CD14-positive monocyte (primary cell): ENCODE measurements at regions not wholly inside any gene's neighbourhood (a gene's known extent, or its start where the extent isn't known, plus 50 kb on each side); places are given as distances from the start of the nearest gene placed in this dataset.

ENCODE experiments used
- DNase-seq, 3 donors: peaks; one replicate each; pipeline ENCODE4 v3.0.0-alpha.2; 2011 to 2022
- H2AFZ ChIP-seq: 2 replicates; pipeline ENCODE4 v1.6.0; 2012; ENCODE audit warnings: mild to moderate bottlenecking, low read depth, low read length, inconsistent platforms; ENCODE audit not compliant: insufficient read depth, poor library complexity, severe bottlenecking
- H3K27ac ChIP-seq, 2 donors: 1 replicate in 1 of 2; 2 replicates in 1 of 2; pipeline ENCODE4 v1.5.1; 2012 to 2013; ENCODE audit warnings: low read length in 2 of 2, control low read depth in 1 of 2, inconsistent platforms in 1 of 2, low read depth in 1 of 2, mild to moderate bottlenecking in 1 of 2
- H3K27me3 ChIP-seq, 2 donors: one replicate each; pipeline versions ENCODE4 v1.6.0 to v1.6.1; 2011 to 2013; ENCODE audit warnings: low read length in 2 of 2; ENCODE audit not compliant: control insufficient read depth in 2 of 2, insufficient read depth in 2 of 2
- H3K36me3 ChIP-seq, 2 donors: replicated peaks in 1 of 2; 1 replicate in 1 of 2; 2 replicates in 1 of 2; pipeline versions ENCODE4 v1.5.1 to v1.6.1; 2012 to 2013; ENCODE audit warnings: low read length in 2 of 2, control low read depth in 1 of 2, inconsistent platforms in 1 of 2, mild to moderate bottlenecking in 1 of 2; ENCODE audit not compliant: insufficient read depth in 2 of 2, control insufficient read depth in 1 of 2
- H3K4me1 ChIP-seq, 2 donors: 1 replicate in 1 of 2; 2 replicates in 1 of 2; pipeline versions ENCODE4 v1.5.1 to v1.6.1; 2012 to 2013; ENCODE audit warnings: low read length in 2 of 2, control low read depth in 1 of 2, inconsistent platforms in 1 of 2, mild to moderate bottlenecking in 1 of 2, moderate library complexity in 1 of 2; ENCODE audit not compliant: insufficient read depth in 2 of 2, control insufficient read depth in 1 of 2
- H3K4me2 ChIP-seq: replicated peaks from 2 replicates; pipeline ENCODE3; 2012; ENCODE audit warnings: low read length, moderate library complexity, mild to moderate bottlenecking; ENCODE audit not compliant: poor library complexity, severe bottlenecking; ENCODE audit errors: extremely low read depth
- H3K4me3 ChIP-seq, 3 experiments: fragments of 200-600 bp in 1 of 3; sonication (generic) in 1 of 3; replicated peaks in 1 of 3; 1 replicate in 2 of 3; 2 replicates in 1 of 3; pipeline ENCODE4 v1.5.1; 2011 to 2013; ENCODE audit warnings: low read length in 3 of 3, mild to moderate bottlenecking in 3 of 3, control low read depth in 2 of 3, low read depth in 2 of 3, inconsistent platforms in 1 of 3, moderate library complexity in 1 of 3
- H3K79me2 ChIP-seq: 2 replicates; pipeline ENCODE4 v1.6.0; 2012; ENCODE audit warnings: mild to moderate bottlenecking, control low read depth, inconsistent platforms, low read length, moderate library complexity; ENCODE audit not compliant: insufficient read depth
- H3K9ac ChIP-seq: 2 replicates; pipeline ENCODE4 v1.6.0; 2017; ENCODE audit warnings: low read length, mild to moderate bottlenecking; ENCODE audit not compliant: insufficient read depth, poor library complexity, severe bottlenecking
- H3K9me3 ChIP-seq, 2 donors: replicated peaks in 1 of 2; 1 replicate in 1 of 2; 2 replicates in 1 of 2; pipeline versions ENCODE4 v1.5.1 to v1.6.1; 2012 to 2013; ENCODE audit warnings: low read length in 2 of 2, control low read depth in 1 of 2; ENCODE audit not compliant: control insufficient read depth in 1 of 2, insufficient read depth in 1 of 2
- H4K20me1 ChIP-seq: 2 replicates; pipeline ENCODE4 v1.6.0; 2012; ENCODE audit warnings: mild to moderate bottlenecking, low read length, control low read depth, moderate library complexity; ENCODE audit not compliant: insufficient read depth
- H3K27ac Mint-ChIP-seq, 7 donors: one replicate each; pipeline ENCODE4 v1.8.0; 2020; ENCODE audit warnings: mild to moderate bottlenecking in 7 of 7, mixed read lengths in 7 of 7, moderate library complexity in 6 of 7, inconsistent platforms in 2 of 7
- H3K27me3 Mint-ChIP-seq, 3 donors: one replicate each; pipeline ENCODE4 v1.8.0; 2021 to 2022; ENCODE audit warnings: low read depth in 3 of 3, mild to moderate bottlenecking in 3 of 3, mixed read lengths in 3 of 3, moderate library complexity in 3 of 3, inconsistent platforms in 1 of 3
- H3K36me3 Mint-ChIP-seq, 2 donors: one replicate each; pipeline ENCODE4 v1.8.0; 2020; ENCODE audit warnings: mixed read lengths in 2 of 2, inconsistent platforms in 1 of 2, mild to moderate bottlenecking in 1 of 2
- H3K4me1 Mint-ChIP-seq: one replicate; pipeline ENCODE4 v1.8.0; 2020; ENCODE audit warnings: mild to moderate bottlenecking, mixed read lengths
- H3K4me3 Mint-ChIP-seq, 2 donors: one replicate each; pipeline ENCODE4 v1.8.0; 2020; ENCODE audit warnings: mild to moderate bottlenecking in 2 of 2, mixed read lengths in 2 of 2, moderate library complexity in 1 of 2
- H3K9me3 Mint-ChIP-seq, 7 donors: one replicate each; pipeline ENCODE4 v1.8.0; 2020 to 2022; ENCODE audit warnings: mixed read lengths in 7 of 7, mild to moderate bottlenecking in 6 of 7, moderate library complexity in 6 of 7, inconsistent platforms in 2 of 7
- WGBS: methylation state at CpG from one replicate; pipeline ENCODE4 v1.1.5; 2013; ENCODE audit warnings: missing lambda C conversion rate; ENCODE audit not compliant: insufficient coverage; 5-methylcytosine and 5-hydroxymethylcytosine counted together
- intact Hi-C, 2 donors: fragments of 100-400 bp; cut with micrococcal nuclease; formaldehyde crosslinking; loops; one replicate each; pipeline versions ENCODE4 v1.15.0 to v1.15.1; 2023
- TF ChIP-seq, protein P1 (sequence below): fragments of 200-600 bp; IDR thresholded peaks from one replicate; pipeline ENCODE4 v1.8.0; 2022; ENCODE audit warnings: antibody characterized with exemption, mild to moderate bottlenecking

GRCh38 chr11:69956669-69957190 is 121.4 kb upstream of the ANO1 start:
- H3K4me3 Mint-ChIP-seq = no peak overlapping the region
- Histone ChIP-seq H3K4me2 (no peak overlapping the region), H2AFZ (no peak overlapping the region), H3K9ac (no peak overlapping the region), H3K4me3 (no peak overlapping the region), H4K20me1 (no peaks in the 10 kb centered on the region), H3K27ac (no peak overlapping the region), H3K4me1 (no peaks in the 10 kb centered on the region), H3K79me2 (no peaks in the 10 kb centered on the region), H3K27me3 (no peaks in the 10 kb centered on the region), H3K36me3 (no peaks in the 10 kb centered on the region), H3K9me3 (peaks cover 1 to 12% of the 10 kb centered on the region in 2 donors)
- TF ChIP-seq, protein P1, sequence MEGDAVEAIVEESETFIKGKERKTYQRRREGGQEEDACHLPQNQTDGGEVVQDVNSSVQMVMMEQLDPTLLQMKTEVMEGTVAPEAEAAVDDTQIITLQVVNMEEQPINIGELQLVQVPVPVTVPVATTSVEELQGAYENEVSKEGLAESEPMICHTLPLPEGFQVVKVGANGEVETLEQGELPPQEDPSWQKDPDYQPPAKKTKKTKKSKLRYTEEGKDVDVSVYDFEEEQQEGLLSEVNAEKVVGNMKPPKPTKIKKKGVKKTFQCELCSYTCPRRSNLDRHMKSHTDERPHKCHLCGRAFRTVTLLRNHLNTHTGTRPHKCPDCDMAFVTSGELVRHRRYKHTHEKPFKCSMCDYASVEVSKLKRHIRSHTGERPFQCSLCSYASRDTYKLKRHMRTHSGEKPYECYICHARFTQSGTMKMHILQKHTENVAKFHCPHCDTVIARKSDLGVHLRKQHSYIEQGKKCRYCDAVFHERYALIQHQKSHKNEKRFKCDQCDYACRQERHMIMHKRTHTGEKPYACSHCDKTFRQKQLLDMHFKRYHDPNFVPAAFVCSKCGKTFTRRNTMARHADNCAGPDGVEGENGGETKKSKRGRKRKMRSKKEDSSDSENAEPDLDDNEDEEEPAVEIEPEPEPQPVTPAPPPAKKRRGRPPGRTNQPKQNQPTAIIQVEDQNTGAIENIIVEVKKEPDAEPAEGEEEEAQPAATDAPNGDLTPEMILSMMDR = no peak
- no peaks in the 10 kb centered on the region for H3K4me1 Mint-ChIP-seq
- H3K36me3 Mint-ChIP-seq = no peaks in the 10 kb centered on the region
- 94% methylated on average over 5 of the region's 8 CpGs for WGBS
- peaks cover 2 to 11% (median 3%) of the 10 kb centered on the region in 7 donors for H3K9me3 Mint-ChIP-seq
- H3K27me3 Mint-ChIP-seq = peaks cover 3 to 9% (median 8%) of the 10 kb centered on the region in 3 donors
- intact Hi-C loops = no loop called here
- no peak for DNase-seq
- H3K27ac Mint-ChIP-seq = no peak overlapping the region

DNA sequence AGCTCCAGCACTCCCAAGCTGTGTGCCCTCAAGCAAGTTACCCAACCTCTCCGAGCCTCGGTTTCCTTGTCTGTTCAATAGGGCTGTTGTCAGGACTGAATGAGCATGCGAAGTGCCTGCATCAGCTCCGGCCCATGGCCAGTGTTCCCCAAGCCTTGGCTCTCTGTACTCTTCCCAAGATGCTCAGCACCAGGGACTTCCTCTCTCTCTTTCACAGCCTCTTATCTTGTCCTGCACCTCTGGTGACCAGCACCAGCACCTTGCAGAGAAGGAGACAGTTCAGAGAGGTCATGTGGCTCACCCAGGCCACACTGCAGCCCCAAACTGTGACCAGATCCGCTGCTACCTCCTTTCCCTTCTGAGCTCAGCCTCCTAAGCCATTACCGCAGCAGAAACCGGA is 120.3 kb upstream of the ANO1 start:
- H3K27me3 ChIP-seq = no peaks in the 10 kb centered on the region
- peaks cover 2% of the 10 kb centered on the region for H3K4me1 Mint-ChIP-seq
- no peak overlapping the region for H3K4me2 ChIP-seq
- H3K27me3 Mint-ChIP-seq = peaks cover 3 to 9% (median 4%) of the 10 kb centered on the region in 3 donors
- TF ChIP-seq, protein P1 = no peak
- peaks cover 6 to 18% of the 10 kb centered on the region in 2 donors for H3K9me3 ChIP-seq
- H3K36me3 Mint-ChIP-seq = no peaks in the 10 kb centered on the region
- intact Hi-C loops = no loop called here
- H4K20me1 ChIP-seq = no peaks in the 10 kb centered on the region
- 93% methylated on average over 7 of the region's 7 CpGs for WGBS
- H3K4me1 ChIP-seq = no peaks in the 10 kb centered on the region
- no peak overlapping the region for H2AFZ ChIP-seq
- H3K79me2 ChIP-seq = no peaks in the 10 kb centered on the region
- no peak overlapping the region for H3K9ac ChIP-seq
- H3K27ac Mint-ChIP-seq = no peak overlapping the region
- H3K4me3 ChIP-seq = no peak overlapping the region
- DNase-seq = no peak
- H3K4me3 Mint-ChIP-seq = no peak overlapping the region
- no peak overlapping the region for H3K27ac ChIP-seq
- no peaks in the 10 kb centered on the region for H3K36me3 ChIP-seq
- H3K9me3 Mint-ChIP-seq = peaks cover 7 to 16% (median 9%) of the 10 kb centered on the region in 7 donors
